ENCODE measurements at regions not wholly inside any gene's neighbourhood (a gene's known extent, or its start where the extent isn't known, plus 50 kb on each side); places are given as distances from the start of the nearest gene placed in this dataset.

DNA sequence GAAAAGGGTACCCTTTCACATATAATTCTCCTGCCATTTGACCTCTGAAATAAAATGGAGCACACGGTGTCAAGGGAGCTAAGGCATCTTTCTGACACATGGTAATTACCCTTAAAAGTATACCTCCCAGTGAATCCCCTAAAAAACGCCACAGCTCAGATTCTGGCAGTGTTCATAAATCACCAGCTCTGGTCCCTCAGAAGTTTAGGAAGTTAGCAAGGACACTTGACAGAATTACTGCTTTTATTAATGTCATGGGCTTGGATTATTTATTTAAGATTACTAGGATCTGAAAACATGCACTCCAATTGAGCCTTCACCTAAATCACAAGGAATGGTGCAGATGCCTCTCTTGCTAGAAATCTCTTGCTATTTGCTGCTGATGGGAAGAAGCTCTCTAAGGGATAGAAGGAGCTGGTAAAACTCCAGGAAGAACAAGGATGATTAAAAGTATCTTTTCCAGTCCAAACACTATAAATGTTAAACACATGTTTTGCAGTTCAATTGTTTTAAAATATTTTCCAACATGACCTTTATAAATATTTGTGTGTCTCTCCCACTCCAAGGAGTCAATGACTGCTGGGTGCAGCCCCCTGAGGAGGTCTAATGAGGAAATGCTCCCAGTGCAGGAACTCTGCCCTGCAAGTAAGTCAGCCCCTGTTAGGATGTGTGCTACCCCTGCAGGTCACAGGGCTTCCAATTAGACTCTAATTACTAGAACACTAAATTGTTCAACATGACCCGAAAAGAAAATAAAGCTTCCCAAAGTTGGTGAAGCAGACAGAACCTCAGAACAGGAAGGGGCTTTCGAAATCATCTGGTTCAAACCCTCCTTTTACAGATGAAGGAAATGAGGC is 230.3 kb downstream of the TFAP2A start:
- H3K27ac ChIP-seq, result no peak overlapping the region
- ATAC-seq (no peak), DNase-seq (no peak)
- intact Hi-C loops (cut with DNase I), result no loop called here
- TF ChIP-seq, protein P1, sequence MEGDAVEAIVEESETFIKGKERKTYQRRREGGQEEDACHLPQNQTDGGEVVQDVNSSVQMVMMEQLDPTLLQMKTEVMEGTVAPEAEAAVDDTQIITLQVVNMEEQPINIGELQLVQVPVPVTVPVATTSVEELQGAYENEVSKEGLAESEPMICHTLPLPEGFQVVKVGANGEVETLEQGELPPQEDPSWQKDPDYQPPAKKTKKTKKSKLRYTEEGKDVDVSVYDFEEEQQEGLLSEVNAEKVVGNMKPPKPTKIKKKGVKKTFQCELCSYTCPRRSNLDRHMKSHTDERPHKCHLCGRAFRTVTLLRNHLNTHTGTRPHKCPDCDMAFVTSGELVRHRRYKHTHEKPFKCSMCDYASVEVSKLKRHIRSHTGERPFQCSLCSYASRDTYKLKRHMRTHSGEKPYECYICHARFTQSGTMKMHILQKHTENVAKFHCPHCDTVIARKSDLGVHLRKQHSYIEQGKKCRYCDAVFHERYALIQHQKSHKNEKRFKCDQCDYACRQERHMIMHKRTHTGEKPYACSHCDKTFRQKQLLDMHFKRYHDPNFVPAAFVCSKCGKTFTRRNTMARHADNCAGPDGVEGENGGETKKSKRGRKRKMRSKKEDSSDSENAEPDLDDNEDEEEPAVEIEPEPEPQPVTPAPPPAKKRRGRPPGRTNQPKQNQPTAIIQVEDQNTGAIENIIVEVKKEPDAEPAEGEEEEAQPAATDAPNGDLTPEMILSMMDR (IDR thresholded peaks at IDR 0.05), result no peak
- no peak overlapping the region for H3K4me3 ChIP-seq
- no peaks in the 10 kb centered on the region for H3K4me1 ChIP-seq
- H3K9me3 ChIP-seq, result no peaks in the 10 kb centered on the region
- no peaks in the 10 kb centered on the region for H3K27me3 ChIP-seq
- H3K36me3 ChIP-seq, result no peaks in the 10 kb centered on the region

DNA sequence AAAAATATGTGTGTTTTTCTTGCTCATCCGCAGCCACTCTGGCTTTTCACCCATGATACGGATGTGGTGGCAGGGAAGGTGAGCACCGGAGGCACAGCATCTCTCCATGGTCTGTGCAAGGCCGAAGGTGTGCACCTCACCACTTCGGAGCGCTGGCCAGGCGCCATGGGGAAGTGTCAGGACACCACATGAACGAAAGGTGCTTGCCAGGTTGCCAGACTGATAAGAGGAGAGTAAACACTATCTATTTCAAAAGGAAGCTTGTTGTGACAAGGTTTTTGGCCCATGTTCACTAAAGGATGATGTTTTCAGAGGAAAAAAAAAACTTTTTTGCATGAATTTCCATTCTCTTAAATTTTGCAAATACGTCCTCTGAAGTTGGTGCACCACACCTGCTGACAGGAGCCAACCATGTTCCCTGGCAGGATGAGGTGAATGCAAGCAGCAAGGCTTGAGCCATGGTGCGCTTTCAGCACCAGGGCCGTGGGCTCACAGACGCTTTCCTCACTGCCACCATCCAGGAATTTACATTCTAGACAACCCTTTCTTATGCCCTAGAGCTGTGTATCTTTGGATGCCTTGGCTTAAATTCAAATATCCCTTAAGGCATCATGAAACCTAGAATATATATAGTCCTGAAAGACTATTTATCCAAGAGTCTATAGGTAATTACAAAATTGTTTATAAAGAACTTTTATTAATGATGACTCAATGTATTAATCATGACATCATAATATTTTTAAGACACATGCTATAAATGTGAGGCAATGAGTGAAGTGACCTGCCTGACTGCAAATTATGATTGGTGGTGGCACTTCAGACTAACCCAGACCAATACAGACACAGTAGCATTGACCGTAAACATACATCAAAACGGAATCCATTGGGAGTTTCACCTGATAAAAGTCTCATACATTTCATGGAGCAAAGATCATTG is 234.5 kb downstream of the TFAP2A start:
- H3K36me3 ChIP-seq, result no peaks in the 10 kb centered on the region
- ATAC-seq (no peak), DNase-seq (no peak)
- no peaks in the 10 kb centered on the region for H3K4me1 ChIP-seq
- intact Hi-C loops (cut with DNase I), result no loop called here
- no peaks in the 10 kb centered on the region for H3K27me3 ChIP-seq
- H3K9me3 ChIP-seq, result no peaks in the 10 kb centered on the region
- H3K27ac ChIP-seq, result no peak overlapping the region
- no peak overlapping the region for H3K4me3 ChIP-seq
- TF ChIP-seq, protein P1 (IDR thresholded peaks at IDR 0.05), result no peak

DNA sequence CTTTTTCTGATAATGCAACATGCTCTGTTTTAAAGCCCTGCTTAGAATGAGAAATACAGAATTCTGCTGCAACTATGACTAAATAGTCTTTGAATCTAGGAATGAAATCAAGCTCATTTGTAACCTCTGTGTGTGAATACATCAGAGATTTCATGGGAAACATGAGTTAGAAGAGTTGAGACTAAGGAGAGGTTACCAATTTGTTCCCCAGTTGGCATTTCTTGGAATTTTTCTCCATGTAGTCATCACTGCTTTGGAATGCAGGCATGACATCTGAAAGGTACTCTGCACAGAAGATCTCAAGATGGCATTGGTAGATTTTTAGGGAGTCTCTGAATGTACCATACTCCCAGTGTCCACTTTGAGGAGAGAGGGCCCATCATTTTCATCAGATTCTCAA is 237.2 kb downstream of the TFAP2A start:
- Histone ChIP-seq H3K36me3 (no peaks in the 10 kb centered on the region), H3K4me3 (no peak overlapping the region), H3K4me1 (no peaks in the 10 kb centered on the region), H3K27me3 (no peaks in the 10 kb centered on the region), H3K9me3 (no peaks in the 10 kb centered on the region), H3K27ac (no peak overlapping the region)
- ATAC-seq (no peak), DNase-seq (no peak)
- intact Hi-C loops (cut with DNase I), result no loop called here
- TF ChIP-seq, protein P1 (IDR thresholded peaks at IDR 0.05), result no peak

DNA sequence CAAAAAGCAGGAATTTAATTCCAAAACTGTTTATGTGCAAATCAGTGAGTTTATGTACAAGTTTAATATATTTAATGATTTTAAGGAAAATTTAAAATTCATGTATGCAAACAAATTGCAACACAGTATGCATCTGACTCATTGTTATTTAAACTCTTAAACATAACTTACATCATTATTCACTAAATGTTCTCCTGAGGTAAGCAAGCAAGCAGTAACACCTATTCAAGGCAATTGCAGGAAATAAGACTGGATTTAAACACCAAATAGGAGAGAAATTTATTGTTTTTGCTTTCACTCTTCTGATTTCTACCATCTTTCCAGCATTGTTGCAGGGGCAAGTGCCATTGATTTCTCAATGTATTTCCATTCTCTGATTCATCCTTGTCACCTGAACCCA is 239.5 kb downstream of the TFAP2A start:
- DNase-seq (no peak), ATAC-seq (no peak)
- TF ChIP-seq, protein P1 (IDR thresholded peaks at IDR 0.05), result no peak
- Histone ChIP-seq H3K4me1 (no peaks in the 10 kb centered on the region), H3K27me3 (no peaks in the 10 kb centered on the region), H3K36me3 (no peaks in the 10 kb centered on the region), H3K9me3 (no peaks in the 10 kb centered on the region), H3K27ac (no peak overlapping the region), H3K4me3 (no peak overlapping the region)
- intact Hi-C loops (cut with DNase I), result no loop called here

DNA sequence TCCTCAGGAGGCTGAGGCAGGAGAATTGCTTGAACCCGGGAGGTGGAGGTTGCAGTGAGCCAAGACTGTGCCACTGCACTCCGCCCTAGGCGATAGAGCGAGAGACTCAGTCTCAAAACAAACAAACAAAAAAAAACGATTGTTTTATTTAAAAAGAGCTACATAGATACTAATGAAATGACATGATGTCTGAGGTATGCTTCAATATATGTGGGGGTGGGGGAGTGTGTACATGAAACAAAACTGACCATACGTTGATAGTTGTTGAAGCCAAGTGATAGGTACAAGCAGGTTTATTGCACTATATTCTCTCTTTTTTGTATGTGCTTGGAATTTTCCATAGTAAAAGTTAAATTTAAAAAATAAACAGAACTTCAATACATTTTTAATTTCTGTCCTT is 240.1 kb downstream of the TFAP2A start:
- no peaks in the 10 kb centered on the region for H3K4me1 ChIP-seq
- TF ChIP-seq, protein P1 (IDR thresholded peaks at IDR 0.05), result no peak
- no peaks in the 10 kb centered on the region for H3K9me3 ChIP-seq
- H3K27me3 ChIP-seq, result no peaks in the 10 kb centered on the region
- ATAC-seq (no peak), DNase-seq (no peak)
- intact Hi-C loops (cut with DNase I), result no loop called here
- no peaks in the 10 kb centered on the region for H3K36me3 ChIP-seq
- H3K4me3 ChIP-seq, result no peak overlapping the region
- H3K27ac ChIP-seq, result no peak overlapping the region

Measured in upper lobe of right lung (tissue), 1 donor.